ENCODE measurements at regions not wholly inside any gene's neighbourhood (a gene's known extent, or its start where the extent isn't known, plus 50 kb on each side); places are given as distances from the start of the nearest gene placed in this dataset.

DNA sequence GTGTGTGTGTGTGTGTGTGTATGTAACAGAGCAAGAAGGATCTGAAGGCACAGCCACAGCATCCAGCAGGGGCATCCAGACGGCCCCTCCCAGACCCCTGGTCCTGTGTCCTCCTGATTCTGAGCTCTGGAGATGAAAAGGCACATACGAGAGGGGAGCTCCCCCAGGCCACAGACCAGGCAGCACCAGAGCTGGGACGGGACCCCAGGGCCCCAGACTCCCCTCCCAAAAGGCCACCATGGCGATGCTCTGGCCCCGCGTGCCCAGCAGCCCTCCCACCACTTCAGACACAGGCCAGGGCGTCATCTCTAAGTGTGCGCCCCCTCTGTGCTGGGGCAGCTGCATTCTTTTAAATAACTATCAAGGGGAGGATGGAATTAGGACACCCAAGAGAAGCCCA, 245.8 kb downstream of the MATN1 start:
- intact Hi-C loops (cut with micrococcal nuclease): no loop called here
- Mint-ChIP-seq H3K4me1 (ENCODE audit: low read depth) (no peaks in the 10 kb centered on the region), H3K36me3 (ENCODE audit: low read depth) (no peaks in the 10 kb centered on the region), H3K27ac (no peak overlapping the region), H3K4me3 (no peak overlapping the region), H3K27me3 (ENCODE audit: insufficient read depth) (no peaks in the 10 kb centered on the region), H3K9me3 (peaks cover 16% of the 10 kb centered on the region)
- DNase-seq (ENCODE audit: low spot score): no peak

DNA sequence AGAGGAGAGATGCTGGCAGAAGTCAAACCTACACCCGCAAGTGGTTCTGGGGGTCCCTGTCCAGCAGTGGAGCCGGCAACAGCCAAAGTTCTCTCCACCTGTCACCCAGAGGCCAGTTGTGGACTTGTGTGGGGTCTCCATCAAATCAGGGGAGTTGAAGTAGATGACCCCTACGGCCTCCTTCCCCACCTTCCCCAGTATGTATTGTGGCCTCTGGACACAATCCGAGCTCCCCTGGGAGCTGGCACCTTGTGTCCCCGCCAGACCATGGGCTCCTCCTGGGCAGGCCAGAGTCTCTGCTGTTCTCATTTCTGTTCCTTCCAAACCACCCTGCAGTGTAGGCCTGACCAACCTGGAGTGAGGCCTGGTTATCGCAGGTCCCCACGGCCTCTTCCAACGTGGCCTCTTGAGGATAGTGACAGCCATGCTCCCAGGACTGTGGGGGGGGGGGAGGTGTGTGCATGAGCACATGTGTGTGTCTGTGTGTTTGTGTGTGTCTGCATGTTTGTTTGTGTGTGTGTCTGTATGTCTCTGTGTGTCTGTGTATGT, 246.4 kb downstream of the MATN1 start:
- H3K36me3 Mint-ChIP-seq (ENCODE audit: low read depth): no peaks in the 10 kb centered on the region
- H3K4me3 Mint-ChIP-seq: no peak overlapping the region
- DNase-seq (ENCODE audit: low spot score): no peak
- intact Hi-C loops (cut with micrococcal nuclease): no loop called here
- H3K27me3 Mint-ChIP-seq (ENCODE audit: insufficient read depth): no peaks in the 10 kb centered on the region
- H3K9me3 Mint-ChIP-seq: peaks cover 13% of the 10 kb centered on the region
- no peaks in the 10 kb centered on the region for H3K4me1 Mint-ChIP-seq (ENCODE audit: low read depth)
- no peak overlapping the region for H3K27ac Mint-ChIP-seq

DNA sequence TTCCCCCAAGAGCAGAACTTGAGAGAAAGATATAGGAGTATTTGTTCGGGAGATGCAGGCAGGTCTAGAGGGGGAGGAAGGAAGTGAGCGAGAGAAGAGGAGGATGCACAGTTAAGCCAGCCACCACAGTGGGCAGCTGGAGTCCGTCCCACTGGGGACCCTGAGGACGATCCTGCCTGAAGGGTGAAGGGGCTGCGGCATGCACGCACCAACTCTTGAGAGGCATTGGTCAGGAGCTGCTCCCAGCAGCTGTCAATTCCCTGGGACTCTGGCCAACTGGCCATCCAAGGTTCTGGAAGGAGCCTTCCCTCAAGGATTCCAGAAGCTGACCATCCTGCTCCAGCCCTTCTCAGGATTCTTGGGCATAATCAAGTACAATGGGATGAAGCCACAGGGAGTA, 246.9 kb downstream of the MATN1 start:
- H3K4me1 Mint-ChIP-seq (ENCODE audit: low read depth): no peaks in the 10 kb centered on the region
- intact Hi-C loops (cut with micrococcal nuclease): no loop called here
- no peaks in the 10 kb centered on the region for H3K27me3 Mint-ChIP-seq (ENCODE audit: insufficient read depth)
- DNase-seq (ENCODE audit: low spot score): no peak
- peaks cover 7% of the 10 kb centered on the region for H3K9me3 Mint-ChIP-seq
- H3K36me3 Mint-ChIP-seq (ENCODE audit: low read depth): no peaks in the 10 kb centered on the region
- H3K4me3 Mint-ChIP-seq: no peak overlapping the region
- H3K27ac Mint-ChIP-seq: no peak overlapping the region

DNA sequence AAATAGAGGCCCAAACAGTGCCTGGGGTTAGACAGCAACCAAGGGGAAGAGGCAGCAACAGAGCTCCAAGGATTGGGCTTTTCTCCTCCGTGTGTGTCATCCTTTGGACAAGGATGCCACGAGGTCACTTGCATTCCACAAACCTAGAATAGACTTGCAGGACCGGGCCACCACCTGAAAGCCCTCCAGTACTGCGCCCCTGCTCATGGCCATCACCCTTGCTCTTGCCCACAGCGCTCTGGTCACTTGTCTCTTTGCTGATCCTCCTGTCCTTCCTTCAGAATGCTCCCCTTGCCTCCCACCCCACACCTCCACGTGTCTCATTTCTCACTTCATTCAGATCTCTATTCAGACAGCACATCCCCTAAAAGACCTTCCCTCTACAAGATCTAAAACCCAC, 247.4 kb downstream of the MATN1 start:
- H3K27ac Mint-ChIP-seq: no peak overlapping the region

DNA sequence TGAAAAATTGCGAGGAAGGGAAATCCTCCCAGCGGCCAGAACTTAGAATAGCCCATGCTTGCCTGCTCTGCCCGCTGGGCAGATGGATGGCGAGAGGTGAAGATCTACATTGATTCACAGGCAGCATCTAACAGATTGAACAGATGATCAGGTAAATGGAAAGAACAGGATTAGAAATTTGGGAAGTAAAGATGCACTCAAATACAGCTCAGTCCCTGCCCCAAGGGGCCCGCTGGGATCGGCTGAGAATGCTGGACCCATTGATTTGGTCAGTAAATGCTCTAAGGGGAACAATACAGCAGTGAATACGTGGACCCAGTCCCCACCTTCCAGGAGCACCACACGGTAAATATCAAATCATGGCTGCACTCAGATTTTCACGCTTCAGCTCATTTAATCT, 248.2 kb downstream of the MATN1 start:
- H3K36me3 Mint-ChIP-seq (ENCODE audit: low read depth): no peaks in the 10 kb centered on the region
- no peak overlapping the region for H3K4me3 Mint-ChIP-seq
- no peaks in the 10 kb centered on the region for H3K27me3 Mint-ChIP-seq (ENCODE audit: insufficient read depth)
- H3K9me3 Mint-ChIP-seq: no peaks in the 10 kb centered on the region
- DNase-seq (ENCODE audit: low spot score): no peak
- no peak overlapping the region for H3K27ac Mint-ChIP-seq
- intact Hi-C loops (cut with micrococcal nuclease): no loop called here
- no peaks in the 10 kb centered on the region for H3K4me1 Mint-ChIP-seq (ENCODE audit: low read depth)

More for the DNA sequence above, 247.4 kb downstream of the MATN1 start:
- Mint-ChIP-seq H3K9me3 (peaks cover 4% of the 10 kb centered on the region), H3K4me1 (ENCODE audit: low read depth) (no peaks in the 10 kb centered on the region), H3K27me3 (ENCODE audit: insufficient read depth) (no peaks in the 10 kb centered on the region), H3K4me3 (no peak overlapping the region), H3K36me3 (ENCODE audit: low read depth) (no peaks in the 10 kb centered on the region)
- intact Hi-C loops (cut with micrococcal nuclease): no loop called here
- DNase-seq (ENCODE audit: low spot score): no peak

DNA sequence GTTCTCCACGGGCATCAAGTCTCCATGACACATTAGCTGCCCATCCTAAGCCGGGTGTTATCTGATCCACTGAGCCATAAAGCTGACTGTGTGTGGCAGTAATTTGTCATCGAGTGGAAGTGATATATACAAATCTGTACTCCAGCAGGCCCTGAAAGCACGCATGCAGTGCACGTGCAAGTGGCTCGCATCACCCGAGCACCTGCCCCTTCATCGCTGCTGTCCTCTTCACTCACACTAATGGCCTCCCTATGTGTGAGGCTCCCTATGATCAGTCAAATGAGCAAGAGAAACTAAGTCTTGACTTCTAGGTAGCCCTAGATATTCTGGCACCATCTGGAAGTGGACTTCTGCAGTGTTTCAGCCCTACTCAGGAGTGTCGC, 248.6 kb downstream of the MATN1 start:
- no peak overlapping the region for H3K27ac Mint-ChIP-seq
- intact Hi-C loops (cut with micrococcal nuclease): no loop called here
- no peaks in the 10 kb centered on the region for H3K9me3 Mint-ChIP-seq
- no peak overlapping the region for H3K4me3 Mint-ChIP-seq
- no peaks in the 10 kb centered on the region for H3K27me3 Mint-ChIP-seq (ENCODE audit: insufficient read depth)
- no peaks in the 10 kb centered on the region for H3K36me3 Mint-ChIP-seq (ENCODE audit: low read depth)
- H3K4me1 Mint-ChIP-seq (ENCODE audit: low read depth): no peaks in the 10 kb centered on the region
- DNase-seq (ENCODE audit: low spot score): no peak

DNA sequence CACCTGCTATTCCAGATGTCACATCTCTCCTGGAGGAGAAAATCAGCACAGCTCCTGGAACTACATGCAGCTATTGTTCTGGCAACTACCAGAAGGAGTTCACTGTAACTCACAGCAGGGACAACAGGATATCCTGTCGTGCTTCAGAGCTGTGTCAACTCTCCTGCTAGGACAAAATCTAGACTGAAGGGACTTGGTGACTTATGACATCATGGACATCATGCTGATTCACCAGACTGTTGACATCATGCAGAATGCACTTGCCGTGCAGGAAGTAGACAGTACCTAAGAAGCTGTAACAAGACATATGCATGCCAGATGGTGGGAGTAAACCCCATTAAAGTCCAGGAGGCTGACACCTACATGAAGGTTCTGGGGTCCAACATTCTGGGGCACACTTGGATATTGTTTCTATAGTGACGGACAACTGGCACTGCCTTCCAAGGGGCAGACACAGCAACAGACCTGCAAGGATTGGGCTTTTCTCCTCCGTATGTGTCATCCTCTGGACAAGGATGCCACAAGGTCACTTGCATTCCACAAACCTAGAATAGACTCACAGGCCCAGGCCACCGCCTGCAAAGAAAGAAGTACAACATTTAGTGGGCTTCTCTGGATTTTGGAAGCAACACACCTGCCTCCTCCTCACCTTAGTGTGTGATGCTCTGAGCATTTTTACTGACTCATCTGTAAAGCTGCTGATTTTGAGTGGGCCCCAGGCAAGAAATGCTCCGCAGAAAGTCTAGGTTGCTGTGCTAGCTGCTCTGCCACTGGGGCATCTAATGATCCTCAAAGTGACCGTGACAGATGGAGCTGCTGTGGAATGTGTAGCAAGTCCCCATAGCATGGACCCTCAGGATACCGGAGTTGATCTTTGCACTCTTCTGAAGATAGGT, 249.2 kb downstream of the MATN1 start:
- H3K9me3 Mint-ChIP-seq: no peaks in the 10 kb centered on the region

DNA sequence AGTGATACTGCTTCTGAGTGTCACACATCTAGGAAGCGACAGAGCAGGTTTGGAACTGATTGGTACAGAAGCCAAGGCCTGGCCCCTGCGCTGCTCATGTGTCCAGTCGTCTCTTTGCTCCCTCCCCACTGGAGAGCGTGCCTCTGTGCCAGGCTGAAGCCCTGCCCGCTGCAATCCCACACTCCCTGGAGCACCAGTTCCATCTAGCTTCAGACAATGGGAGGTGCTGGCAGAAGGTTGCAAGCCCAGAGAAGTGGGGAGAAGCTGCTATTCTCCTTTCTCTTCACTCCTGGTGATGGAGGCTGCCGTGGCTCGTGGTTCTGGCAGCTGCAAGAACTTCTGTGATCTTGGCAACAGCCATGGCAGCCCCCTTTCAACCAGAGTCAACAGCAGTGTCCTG, 250.9 kb downstream of the MATN1 start:
- intact Hi-C loops (cut with micrococcal nuclease): no loop called here
- no peaks in the 10 kb centered on the region for H3K4me1 Mint-ChIP-seq (ENCODE audit: low read depth)
- H3K27ac Mint-ChIP-seq: no peak overlapping the region
- no peak overlapping the region for H3K4me3 Mint-ChIP-seq
- no peaks in the 10 kb centered on the region for H3K36me3 Mint-ChIP-seq (ENCODE audit: low read depth)
- no peaks in the 10 kb centered on the region for H3K27me3 Mint-ChIP-seq (ENCODE audit: insufficient read depth)
- DNase-seq (ENCODE audit: low spot score): no peak
- no peaks in the 10 kb centered on the region for H3K9me3 Mint-ChIP-seq

More for the DNA sequence above, 249.2 kb downstream of the MATN1 start:
- Mint-ChIP-seq H3K4me1 (ENCODE audit: low read depth) (no peaks in the 10 kb centered on the region), H3K4me3 (no peak overlapping the region), H3K36me3 (ENCODE audit: low read depth) (no peaks in the 10 kb centered on the region), H3K27ac (no peak overlapping the region), H3K27me3 (ENCODE audit: insufficient read depth) (no peaks in the 10 kb centered on the region)
- no peak for DNase-seq (ENCODE audit: low spot score)
- intact Hi-C loops (cut with micrococcal nuclease): no loop called here

DNA sequence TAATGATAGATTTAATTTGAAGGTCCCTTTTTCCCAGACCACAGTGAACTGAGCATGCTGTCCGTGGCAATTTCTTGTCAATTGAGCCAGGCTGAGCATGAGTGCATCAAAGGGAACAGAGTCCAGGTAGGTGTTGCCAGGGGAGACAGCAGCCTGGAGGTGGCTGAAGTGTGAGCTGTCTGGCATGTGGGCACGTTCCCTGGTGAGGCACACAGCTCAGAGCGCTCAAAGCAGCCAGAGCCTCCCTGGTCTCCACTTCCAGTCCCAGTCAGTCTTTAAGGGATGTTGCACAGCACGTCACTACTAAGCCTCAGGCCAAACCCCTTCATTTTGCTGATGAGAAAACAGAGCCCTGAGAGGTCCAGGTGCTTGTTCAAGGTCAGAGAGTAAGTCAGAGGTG, 251.4 kb downstream of the MATN1 start:
- H3K27ac Mint-ChIP-seq: no peak overlapping the region
- no peaks in the 10 kb centered on the region for H3K4me1 Mint-ChIP-seq (ENCODE audit: low read depth)
- intact Hi-C loops (cut with micrococcal nuclease): no loop called here
- no peaks in the 10 kb centered on the region for H3K27me3 Mint-ChIP-seq (ENCODE audit: insufficient read depth)
- DNase-seq (ENCODE audit: low spot score): no peak
- H3K36me3 Mint-ChIP-seq (ENCODE audit: low read depth): no peaks in the 10 kb centered on the region
- no peaks in the 10 kb centered on the region for H3K9me3 Mint-ChIP-seq
- no peak overlapping the region for H3K4me3 Mint-ChIP-seq

DNA sequence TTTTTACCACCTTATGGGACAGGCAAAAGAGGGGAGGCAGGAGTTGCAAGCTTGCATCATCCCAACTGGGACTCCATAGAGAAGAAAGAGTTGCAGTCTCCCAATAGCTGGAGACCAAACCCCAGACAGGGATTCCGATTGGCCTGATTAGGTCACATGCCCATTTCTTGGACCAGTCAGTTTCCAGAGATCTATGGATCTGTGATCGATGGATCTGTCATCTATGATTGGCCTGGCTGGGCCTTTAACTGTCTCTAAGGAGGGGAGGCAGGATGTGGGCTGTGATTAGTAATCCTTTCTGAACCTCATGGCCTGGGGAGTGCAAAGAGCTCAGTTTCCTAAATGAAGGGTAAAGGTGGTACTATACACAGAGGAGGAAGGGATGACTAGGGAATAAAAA, 252.1 kb downstream of the MATN1 start:
- no peaks in the 10 kb centered on the region for H3K4me1 Mint-ChIP-seq (ENCODE audit: low read depth)
- no peaks in the 10 kb centered on the region for H3K27me3 Mint-ChIP-seq (ENCODE audit: insufficient read depth)
- intact Hi-C loops (cut with micrococcal nuclease): no loop called here

DNA sequence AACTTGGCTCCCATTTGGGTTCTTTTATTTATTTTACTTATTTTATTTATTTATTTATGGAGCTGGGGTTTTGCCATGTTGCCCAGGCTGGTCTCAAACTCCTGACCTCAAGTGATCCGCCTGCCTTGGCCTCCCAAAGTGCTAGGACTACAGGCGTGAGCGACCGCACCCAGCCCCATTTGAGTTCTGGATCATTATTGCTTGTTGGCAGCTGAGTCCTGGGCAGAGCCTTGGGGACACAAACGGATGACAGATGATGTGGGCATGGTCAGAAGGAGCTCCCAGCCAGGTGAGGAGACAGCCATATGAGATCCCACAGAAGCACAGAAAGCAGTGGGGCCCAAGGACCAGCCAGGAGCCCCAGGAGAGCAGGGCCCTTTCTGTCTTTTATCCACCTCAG, 254.0 kb downstream of the MATN1 start:
- Mint-ChIP-seq H3K4me1 (ENCODE audit: low read depth) (no peaks in the 10 kb centered on the region), H3K9me3 (no peaks in the 10 kb centered on the region), H3K27me3 (ENCODE audit: insufficient read depth) (no peaks in the 10 kb centered on the region), H3K27ac (no peak overlapping the region), H3K4me3 (no peak overlapping the region), H3K36me3 (ENCODE audit: low read depth) (no peaks in the 10 kb centered on the region)
- DNase-seq (ENCODE audit: low spot score): no peak
- intact Hi-C loops (cut with micrococcal nuclease): no loop called here

More for the DNA sequence above, 252.1 kb downstream of the MATN1 start:
- no peaks in the 10 kb centered on the region for H3K36me3 Mint-ChIP-seq (ENCODE audit: low read depth)
- H3K9me3 Mint-ChIP-seq: no peaks in the 10 kb centered on the region
- no peak overlapping the region for H3K27ac Mint-ChIP-seq
- no peak overlapping the region for H3K4me3 Mint-ChIP-seq
- no peak for DNase-seq (ENCODE audit: low spot score)

DNA sequence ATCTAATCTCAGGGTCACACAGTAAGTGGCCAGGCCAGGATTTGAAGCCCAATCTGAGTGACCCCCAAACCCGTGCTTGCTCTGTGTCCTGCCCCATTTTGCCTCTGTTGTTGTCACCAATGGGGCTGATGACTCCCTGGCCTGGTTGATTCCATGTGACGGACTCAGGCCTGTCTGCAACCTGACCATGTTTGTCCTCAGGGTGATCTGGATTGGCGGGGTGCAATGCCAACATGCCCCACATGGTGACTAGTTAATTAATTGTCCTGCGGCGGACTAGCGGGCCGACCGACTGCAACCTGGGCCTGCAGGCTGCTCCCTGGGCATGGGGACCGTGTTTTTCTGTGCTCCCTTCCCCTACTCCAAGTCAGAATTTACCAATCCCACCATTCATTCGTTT, 256.3 kb downstream of the MATN1 start:
- DNase-seq (ENCODE audit: low spot score): no peak
- H3K36me3 Mint-ChIP-seq (ENCODE audit: low read depth): no peaks in the 10 kb centered on the region
- intact Hi-C loops (cut with micrococcal nuclease): no loop called here
- no peaks in the 10 kb centered on the region for H3K27me3 Mint-ChIP-seq (ENCODE audit: insufficient read depth)
- H3K9me3 Mint-ChIP-seq: no peaks in the 10 kb centered on the region
- H3K27ac Mint-ChIP-seq: no peak overlapping the region
- no peaks in the 10 kb centered on the region for H3K4me1 Mint-ChIP-seq (ENCODE audit: low read depth)
- no peak overlapping the region for H3K4me3 Mint-ChIP-seq

DNA sequence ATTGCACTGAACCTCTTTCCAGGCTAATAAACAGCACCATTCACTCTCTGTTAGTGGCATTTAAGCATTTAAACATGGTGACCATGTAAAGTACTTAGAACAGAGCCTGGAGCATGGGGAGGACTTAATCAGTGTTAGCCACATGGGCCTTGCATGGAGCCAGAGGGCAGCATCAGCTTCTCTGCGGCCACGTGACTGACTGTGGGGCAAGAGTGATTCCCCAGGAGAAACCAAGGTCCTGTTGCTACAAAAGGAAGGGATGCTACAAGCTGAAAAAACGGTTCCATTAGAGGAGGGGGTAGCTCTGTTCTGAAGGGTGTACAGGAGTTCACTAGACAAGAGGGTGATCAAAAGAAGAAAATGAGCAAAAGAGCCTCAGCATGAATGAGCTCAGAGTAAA, 256.8 kb downstream of the MATN1 start:
- Mint-ChIP-seq H3K4me1 (ENCODE audit: low read depth) (no peaks in the 10 kb centered on the region), H3K9me3 (no peaks in the 10 kb centered on the region), H3K27ac (no peak overlapping the region), H3K4me3 (no peak overlapping the region), H3K36me3 (ENCODE audit: low read depth) (no peaks in the 10 kb centered on the region), H3K27me3 (ENCODE audit: insufficient read depth) (no peaks in the 10 kb centered on the region)
- intact Hi-C loops (cut with micrococcal nuclease): no loop called here
- no peak for DNase-seq (ENCODE audit: low spot score)

All from activated T-helper 1 cell treated with anti-CD3 and anti-CD28 coated beads, Interleukin-12 subunit alpha, Interleukin-12 subunit beta, Interleukin-2, Interleukin-4 antibody, amounts not matched to agents 30 ng/mL and 10 ng/mL and 1 ng/mL, durations not matched to agents 14 hours and 24 hours and 36 hours (primary cell).